GM12872 (cell line): ENCODE measurements at regions not wholly inside any gene's neighbourhood (a gene's known extent, or its start where the extent isn't known, plus 50 kb on each side); places are given as distances from the start of the nearest gene placed in this dataset.

ENCODE experiments used
- CTCF ChIP-seq: IDR thresholded peaks from 3 replicates; pipeline ENCODE4 v1.5.1; 2011; ENCODE audit warnings: low read depth, mild to moderate bottlenecking, low read length, moderate library complexity; ENCODE audit not compliant: insufficient read depth

- no peak for TF ChIP-seq CTCF
These were observed 191.9 kb downstream of the ETV1 start for GRCh38 chr7:13797545-13797944.

GRCh38 chr7:13800694-13801448 is 188.6 kb downstream of the ETV1 start:
- TF ChIP-seq CTCF = no peak

GRCh38 chr7:13801669-13802068 is 187.8 kb downstream of the ETV1 start:
- TF ChIP-seq CTCF = no peak

- TF ChIP-seq CTCF = no peak
These were observed 186.8 kb downstream of the ETV1 start for GRCh38 chr7:13802651-13803050.

- no peak for TF ChIP-seq CTCF
These were observed 186.3 kb downstream of the ETV1 start for GRCh38 chr7:13803134-13803533.

GRCh38 chr7:13821152-13821787 is 168.2 kb downstream of the ETV1 start:
- no peak for TF ChIP-seq CTCF

GRCh38 chr7:13822678-13823077 is 166.8 kb downstream of the ETV1 start:
- TF ChIP-seq CTCF = no peak
